WTC11 (cell line): ENCODE measurements at regions not wholly inside any gene's neighbourhood (a gene's known extent, or its start where the extent isn't known, plus 50 kb on each side); places are given as distances from the start of the nearest gene placed in this dataset.

ENCODE experiments used
- ATAC-seq: fragments of 200-7000 bp; cut with Tn5 transposase; 2 replicates; pipeline ENCODE4 v1.10.0; 2021; ENCODE audit warnings: mild to moderate bottlenecking, moderate library complexity
- CTCF ChIA-PET: fragments of 300-600 bp; sonication (Branson Sonifier 250); formaldehyde crosslinking; loops from one replicate; lab custom pipeline; 2021; ENCODE audit warnings: antibody characterized with exemption; lab: Charles Lee
- POLR2A ChIA-PET: fragments of 350-600 bp; sonication (Branson Sonifier 250); formaldehyde crosslinking; loops from one replicate; lab custom pipeline; 2021; ENCODE audit warnings: antibody characterized with exemption; lab: Charles Lee
- DNase-seq: peaks from one replicate; pipeline ENCODE4 v3.0.0; 2021; ENCODE audit warnings: low spot score
- H3K27ac Mint-ChIP-seq: 2 replicates; pipeline ENCODE4 v1.8.0; 2021; ENCODE audit warnings: mixed read lengths
- H3K27me3 Mint-ChIP-seq: 2 replicates; pipeline ENCODE4 v1.8.0; 2021; ENCODE audit warnings: low read depth, mild to moderate bottlenecking, moderate library complexity, mixed read lengths
- H3K36me3 Mint-ChIP-seq: 2 replicates; pipeline ENCODE4 v1.8.0; 2021; ENCODE audit warnings: mixed read lengths
- H3K4me1 Mint-ChIP-seq: 2 replicates; pipeline ENCODE4 v1.8.0; 2022; ENCODE audit warnings: mixed read lengths
- H3K4me3 Mint-ChIP-seq: 2 replicates; pipeline ENCODE4 v1.8.0; 2021; ENCODE audit warnings: mild to moderate bottlenecking, moderate library complexity, mixed read lengths
- H3K9me3 Mint-ChIP-seq: 2 replicates; pipeline ENCODE4 v1.8.0; 2021; ENCODE audit warnings: mixed read lengths
- CBFB ChIP-seq: sonication (generic); formaldehyde crosslinking; IDR thresholded peaks from 2 replicates; pipeline ENCODE4 v1.8.1; 2022; ENCODE audit warnings: mild to moderate bottlenecking, low read depth, missing genetic modification reagents
- JAZF1 ChIP-seq: fragments of 250-450 bp; sonication (Bioruptor Pico); IDR thresholded peaks from 2 replicates; pipeline ENCODE4 v1.9.0; 2021; ENCODE audit warnings: moderate library complexity, mild to moderate bottlenecking, inconsistent platforms
- NFATC4 ChIP-seq: fragments of 250-450 bp; sonication (Bioruptor Pico); IDR thresholded peaks from 2 replicates; pipeline ENCODE4 v1.9.0; 2021; ENCODE audit warnings: mild to moderate bottlenecking
- NR2C2 ChIP-seq: sonication (generic); formaldehyde crosslinking; IDR thresholded peaks from 2 replicates; pipeline ENCODE4 v1.8.0; 2022; ENCODE audit warnings: mild to moderate bottlenecking, missing genetic modification reagents
- SP1 ChIP-seq: sonication (generic); formaldehyde crosslinking; conservative IDR thresholded peaks from 2 replicates; pipeline ENCODE4 v1.8.1; 2022; ENCODE audit warnings: missing genetic modification reagents
- TCF7 ChIP-seq: sonication (generic); formaldehyde crosslinking; IDR thresholded peaks from 2 replicates; pipeline ENCODE4 v1.8.0; 2022; ENCODE audit warnings: mild to moderate bottlenecking, low read depth, missing genetic modification reagents, moderate library complexity
- ZNF232 ChIP-seq: sonication (generic); formaldehyde crosslinking; IDR thresholded peaks from 2 replicates; pipeline ENCODE4 v1.8.0; 2022; ENCODE audit warnings: mild to moderate bottlenecking, missing genetic modification reagents
- TF ChIP-seq, protein P1 (sequence below): sonication (generic); formaldehyde crosslinking; conservative IDR thresholded peaks from 2 replicates; pipeline ENCODE4 v1.8.1; 2023; ENCODE audit warnings: mild to moderate bottlenecking, low read depth, missing genetic modification reagents, moderate library complexity
- TF ChIP-seq, protein P2 (sequence below): fragments of 250-450 bp; sonication (Bioruptor Pico); IDR thresholded peaks from 2 replicates; pipeline ENCODE4 v1.9.0; 2021; ENCODE audit warnings: mild to moderate bottlenecking
- TF ChIP-seq, protein P3 (sequence below): fragments of 250-450 bp; sonication (Bioruptor Pico); IDR thresholded peaks from 2 replicates; pipeline ENCODE4 v1.9.0; 2021; ENCODE audit warnings: mild to moderate bottlenecking, borderline replicate concordance
- TF ChIP-seq, protein P4 (sequence below): sonication (generic); formaldehyde crosslinking; IDR thresholded peaks from 2 replicates; pipeline ENCODE4 v1.8.0; 2023; ENCODE audit warnings: missing genetic modification reagents
- TF ChIP-seq, protein P5 (sequence below): sonication (generic); formaldehyde crosslinking; IDR thresholded peaks from 2 replicates; pipeline ENCODE4 v1.8.1; 2023; ENCODE audit warnings: mild to moderate bottlenecking, missing genetic modification reagents
- TF ChIP-seq, protein P6 (sequence below): sonication (generic); formaldehyde crosslinking; IDR thresholded peaks from 2 replicates; pipeline ENCODE4 v1.8.1; 2023; ENCODE audit warnings: mild to moderate bottlenecking, moderate library complexity, missing genetic modification reagents

DNA sequence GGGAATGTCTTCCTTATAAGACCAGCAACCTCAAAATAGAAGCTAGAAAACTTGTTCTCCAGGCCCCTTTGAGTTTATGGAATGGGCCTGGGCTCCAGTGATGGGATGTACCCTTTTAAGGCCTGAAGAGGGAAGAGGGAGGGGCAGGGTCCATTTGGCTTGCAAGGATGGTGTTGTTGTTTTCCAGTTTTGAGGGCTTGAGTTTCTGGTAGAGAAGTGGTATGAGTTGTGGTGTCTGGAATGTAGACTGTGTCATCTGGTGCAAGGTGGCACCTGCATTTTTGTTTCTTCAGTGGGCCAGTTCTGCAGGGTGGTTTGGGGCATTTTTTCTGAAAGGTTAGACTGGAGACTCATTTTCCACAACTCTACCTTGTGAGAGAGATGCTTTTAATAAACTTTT, 90.1 kb downstream of the ZNF777 start:
- ATAC-seq (no peak), DNase-seq (no peak)
- Mint-ChIP-seq H3K4me3 (no peak overlapping the region), H3K9me3 (peaks cover 55% of the 10 kb centered on the region), H3K4me1 (peaks cover 4% of the 10 kb centered on the region), H3K27ac (no peak overlapping the region), H3K36me3 (peaks cover 22% of the 10 kb centered on the region), H3K27me3 (peaks cover 16% of the 10 kb centered on the region)
- ChIA-PET POLR2A (no interaction called here), CTCF (interaction anchor here (1.6 kb wide), 1 partner anchor 15 kb away, joined by 4 read pairs; no protein-coding TSS in a partner anchor)
- TF ChIP-seq SP1 (CRISPR knock-in tag) (no peak), TCF7 (CRISPR knock-in tag) (no peak), ZNF232 (CRISPR knock-in tag) (no peak), NR2C2 (CRISPR knock-in tag) (no peak), NFATC4 (no peak), CBFB (CRISPR knock-in tag) (no peak)
- TF ChIP-seq, protein P1, sequence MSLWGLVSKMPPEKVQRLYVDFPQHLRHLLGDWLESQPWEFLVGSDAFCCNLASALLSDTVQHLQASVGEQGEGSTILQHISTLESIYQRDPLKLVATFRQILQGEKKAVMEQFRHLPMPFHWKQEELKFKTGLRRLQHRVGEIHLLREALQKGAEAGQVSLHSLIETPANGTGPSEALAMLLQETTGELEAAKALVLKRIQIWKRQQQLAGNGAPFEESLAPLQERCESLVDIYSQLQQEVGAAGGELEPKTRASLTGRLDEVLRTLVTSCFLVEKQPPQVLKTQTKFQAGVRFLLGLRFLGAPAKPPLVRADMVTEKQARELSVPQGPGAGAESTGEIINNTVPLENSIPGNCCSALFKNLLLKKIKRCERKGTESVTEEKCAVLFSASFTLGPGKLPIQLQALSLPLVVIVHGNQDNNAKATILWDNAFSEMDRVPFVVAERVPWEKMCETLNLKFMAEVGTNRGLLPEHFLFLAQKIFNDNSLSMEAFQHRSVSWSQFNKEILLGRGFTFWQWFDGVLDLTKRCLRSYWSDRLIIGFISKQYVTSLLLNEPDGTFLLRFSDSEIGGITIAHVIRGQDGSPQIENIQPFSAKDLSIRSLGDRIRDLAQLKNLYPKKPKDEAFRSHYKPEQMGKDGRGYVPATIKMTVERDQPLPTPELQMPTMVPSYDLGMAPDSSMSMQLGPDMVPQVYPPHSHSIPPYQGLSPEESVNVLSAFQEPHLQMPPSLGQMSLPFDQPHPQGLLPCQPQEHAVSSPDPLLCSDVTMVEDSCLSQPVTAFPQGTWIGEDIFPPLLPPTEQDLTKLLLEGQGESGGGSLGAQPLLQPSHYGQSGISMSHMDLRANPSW, result no peak
- TF ChIP-seq, protein P2, sequence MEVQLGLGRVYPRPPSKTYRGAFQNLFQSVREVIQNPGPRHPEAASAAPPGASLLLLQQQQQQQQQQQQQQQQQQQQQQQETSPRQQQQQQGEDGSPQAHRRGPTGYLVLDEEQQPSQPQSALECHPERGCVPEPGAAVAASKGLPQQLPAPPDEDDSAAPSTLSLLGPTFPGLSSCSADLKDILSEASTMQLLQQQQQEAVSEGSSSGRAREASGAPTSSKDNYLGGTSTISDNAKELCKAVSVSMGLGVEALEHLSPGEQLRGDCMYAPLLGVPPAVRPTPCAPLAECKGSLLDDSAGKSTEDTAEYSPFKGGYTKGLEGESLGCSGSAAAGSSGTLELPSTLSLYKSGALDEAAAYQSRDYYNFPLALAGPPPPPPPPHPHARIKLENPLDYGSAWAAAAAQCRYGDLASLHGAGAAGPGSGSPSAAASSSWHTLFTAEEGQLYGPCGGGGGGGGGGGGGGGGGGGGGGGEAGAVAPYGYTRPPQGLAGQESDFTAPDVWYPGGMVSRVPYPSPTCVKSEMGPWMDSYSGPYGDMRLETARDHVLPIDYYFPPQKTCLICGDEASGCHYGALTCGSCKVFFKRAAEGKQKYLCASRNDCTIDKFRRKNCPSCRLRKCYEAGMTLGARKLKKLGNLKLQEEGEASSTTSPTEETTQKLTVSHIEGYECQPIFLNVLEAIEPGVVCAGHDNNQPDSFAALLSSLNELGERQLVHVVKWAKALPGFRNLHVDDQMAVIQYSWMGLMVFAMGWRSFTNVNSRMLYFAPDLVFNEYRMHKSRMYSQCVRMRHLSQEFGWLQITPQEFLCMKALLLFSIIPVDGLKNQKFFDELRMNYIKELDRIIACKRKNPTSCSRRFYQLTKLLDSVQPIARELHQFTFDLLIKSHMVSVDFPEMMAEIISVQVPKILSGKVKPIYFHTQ (CRISPR knock-in tag), result no peak

DNA sequence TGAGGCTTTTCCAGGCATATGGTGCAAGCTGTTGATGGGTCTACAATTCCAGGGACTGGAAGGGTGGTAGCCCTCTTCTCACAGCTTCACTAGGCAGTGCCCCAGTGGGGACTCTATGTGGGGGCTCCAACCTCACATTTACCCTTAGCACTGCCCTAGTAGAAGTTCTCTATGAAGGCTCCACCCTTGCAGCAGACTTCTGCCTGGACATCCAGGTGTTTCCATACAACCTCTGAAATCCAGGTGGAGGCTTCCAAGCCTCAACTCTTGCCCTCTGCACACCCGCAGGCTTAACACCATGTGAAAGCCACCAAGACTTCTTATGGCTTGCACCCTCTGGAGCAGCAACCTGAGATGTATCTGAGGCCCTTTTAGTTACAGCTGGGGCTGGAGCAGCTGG, 87.8 kb downstream of the ZNF777 start:
- no peak overlapping the region for H3K4me3 Mint-ChIP-seq
- TF ChIP-seq, protein P3, sequence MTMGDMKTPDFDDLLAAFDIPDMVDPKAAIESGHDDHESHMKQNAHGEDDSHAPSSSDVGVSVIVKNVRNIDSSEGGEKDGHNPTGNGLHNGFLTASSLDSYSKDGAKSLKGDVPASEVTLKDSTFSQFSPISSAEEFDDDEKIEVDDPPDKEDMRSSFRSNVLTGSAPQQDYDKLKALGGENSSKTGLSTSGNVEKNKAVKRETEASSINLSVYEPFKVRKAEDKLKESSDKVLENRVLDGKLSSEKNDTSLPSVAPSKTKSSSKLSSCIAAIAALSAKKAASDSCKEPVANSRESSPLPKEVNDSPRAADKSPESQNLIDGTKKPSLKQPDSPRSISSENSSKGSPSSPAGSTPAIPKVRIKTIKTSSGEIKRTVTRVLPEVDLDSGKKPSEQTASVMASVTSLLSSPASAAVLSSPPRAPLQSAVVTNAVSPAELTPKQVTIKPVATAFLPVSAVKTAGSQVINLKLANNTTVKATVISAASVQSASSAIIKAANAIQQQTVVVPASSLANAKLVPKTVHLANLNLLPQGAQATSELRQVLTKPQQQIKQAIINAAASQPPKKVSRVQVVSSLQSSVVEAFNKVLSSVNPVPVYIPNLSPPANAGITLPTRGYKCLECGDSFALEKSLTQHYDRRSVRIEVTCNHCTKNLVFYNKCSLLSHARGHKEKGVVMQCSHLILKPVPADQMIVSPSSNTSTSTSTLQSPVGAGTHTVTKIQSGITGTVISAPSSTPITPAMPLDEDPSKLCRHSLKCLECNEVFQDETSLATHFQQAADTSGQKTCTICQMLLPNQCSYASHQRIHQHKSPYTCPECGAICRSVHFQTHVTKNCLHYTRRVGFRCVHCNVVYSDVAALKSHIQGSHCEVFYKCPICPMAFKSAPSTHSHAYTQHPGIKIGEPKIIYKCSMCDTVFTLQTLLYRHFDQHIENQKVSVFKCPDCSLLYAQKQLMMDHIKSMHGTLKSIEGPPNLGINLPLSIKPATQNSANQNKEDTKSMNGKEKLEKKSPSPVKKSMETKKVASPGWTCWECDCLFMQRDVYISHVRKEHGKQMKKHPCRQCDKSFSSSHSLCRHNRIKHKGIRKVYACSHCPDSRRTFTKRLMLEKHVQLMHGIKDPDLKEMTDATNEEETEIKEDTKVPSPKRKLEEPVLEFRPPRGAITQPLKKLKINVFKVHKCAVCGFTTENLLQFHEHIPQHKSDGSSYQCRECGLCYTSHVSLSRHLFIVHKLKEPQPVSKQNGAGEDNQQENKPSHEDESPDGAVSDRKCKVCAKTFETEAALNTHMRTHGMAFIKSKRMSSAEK, result no peak
- TF ChIP-seq JAZF1 (CRISPR knock-in tag), result no peak
- TF ChIP-seq, all 79 proteins: peak for 0
- Mint-ChIP-seq H3K4me1 (peaks cover 4% of the 10 kb centered on the region), H3K9me3 (peaks cover 55% of the 10 kb centered on the region), H3K27me3 (peaks cover 13% of the 10 kb centered on the region), H3K36me3 (peaks cover 22% of the 10 kb centered on the region), H3K27ac (no peak overlapping the region)
- DNase-seq (no peak), ATAC-seq (no peak)
- POLR2A ChIA-PET, result no interaction called here
- CTCF ChIA-PET, result no interaction called here

DNA sequence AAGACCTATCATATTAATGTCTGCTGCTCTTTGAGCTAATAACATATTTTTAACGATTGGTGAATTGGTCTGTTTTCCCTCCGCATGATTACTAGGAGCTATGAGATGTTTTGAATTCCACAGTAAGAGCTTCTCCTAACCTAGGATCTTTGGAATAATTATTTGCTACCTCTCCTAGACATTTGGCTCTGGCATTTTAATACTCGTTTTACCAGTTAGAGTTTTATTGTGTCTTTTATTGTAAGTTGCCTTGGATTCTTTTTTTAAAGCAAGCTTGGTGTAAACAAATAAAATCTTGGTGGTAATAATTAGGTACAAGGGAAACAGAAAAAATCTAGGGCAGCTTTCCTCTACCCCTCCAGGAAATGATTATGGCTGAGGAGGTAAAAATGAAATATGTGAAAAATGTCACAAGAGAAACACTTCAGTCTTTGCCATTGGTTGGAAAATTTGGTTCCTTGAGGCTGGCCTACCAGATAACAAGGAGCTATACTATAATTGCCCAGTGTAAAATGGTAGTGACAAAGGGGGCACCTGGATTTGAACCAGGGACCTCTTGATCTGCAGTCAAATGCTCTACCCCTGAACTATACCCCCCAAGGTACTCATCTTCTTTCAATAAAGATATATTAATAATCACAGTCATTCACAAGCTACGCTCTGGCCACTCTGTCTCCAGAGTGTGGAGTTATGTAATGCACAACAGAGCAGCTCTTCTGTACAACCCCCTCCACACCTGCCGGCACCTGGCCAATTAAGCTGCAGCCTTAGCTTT, 85.4 kb downstream of the ZNF777 start:
- TF ChIP-seq, protein P4, sequence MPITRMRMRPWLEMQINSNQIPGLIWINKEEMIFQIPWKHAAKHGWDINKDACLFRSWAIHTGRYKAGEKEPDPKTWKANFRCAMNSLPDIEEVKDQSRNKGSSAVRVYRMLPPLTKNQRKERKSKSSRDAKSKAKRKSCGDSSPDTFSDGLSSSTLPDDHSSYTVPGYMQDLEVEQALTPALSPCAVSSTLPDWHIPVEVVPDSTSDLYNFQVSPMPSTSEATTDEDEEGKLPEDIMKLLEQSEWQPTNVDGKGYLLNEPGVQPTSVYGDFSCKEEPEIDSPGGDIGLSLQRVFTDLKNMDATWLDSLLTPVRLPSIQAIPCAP, result no peak
- TF ChIP-seq, protein P5, sequence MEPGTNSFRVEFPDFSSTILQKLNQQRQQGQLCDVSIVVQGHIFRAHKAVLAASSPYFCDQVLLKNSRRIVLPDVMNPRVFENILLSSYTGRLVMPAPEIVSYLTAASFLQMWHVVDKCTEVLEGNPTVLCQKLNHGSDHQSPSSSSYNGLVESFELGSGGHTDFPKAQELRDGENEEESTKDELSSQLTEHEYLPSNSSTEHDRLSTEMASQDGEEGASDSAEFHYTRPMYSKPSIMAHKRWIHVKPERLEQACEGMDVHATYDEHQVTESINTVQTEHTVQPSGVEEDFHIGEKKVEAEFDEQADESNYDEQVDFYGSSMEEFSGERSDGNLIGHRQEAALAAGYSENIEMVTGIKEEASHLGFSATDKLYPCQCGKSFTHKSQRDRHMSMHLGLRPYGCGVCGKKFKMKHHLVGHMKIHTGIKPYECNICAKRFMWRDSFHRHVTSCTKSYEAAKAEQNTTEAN (CRISPR knock-in tag), result no peak
- TF ChIP-seq, protein P6, sequence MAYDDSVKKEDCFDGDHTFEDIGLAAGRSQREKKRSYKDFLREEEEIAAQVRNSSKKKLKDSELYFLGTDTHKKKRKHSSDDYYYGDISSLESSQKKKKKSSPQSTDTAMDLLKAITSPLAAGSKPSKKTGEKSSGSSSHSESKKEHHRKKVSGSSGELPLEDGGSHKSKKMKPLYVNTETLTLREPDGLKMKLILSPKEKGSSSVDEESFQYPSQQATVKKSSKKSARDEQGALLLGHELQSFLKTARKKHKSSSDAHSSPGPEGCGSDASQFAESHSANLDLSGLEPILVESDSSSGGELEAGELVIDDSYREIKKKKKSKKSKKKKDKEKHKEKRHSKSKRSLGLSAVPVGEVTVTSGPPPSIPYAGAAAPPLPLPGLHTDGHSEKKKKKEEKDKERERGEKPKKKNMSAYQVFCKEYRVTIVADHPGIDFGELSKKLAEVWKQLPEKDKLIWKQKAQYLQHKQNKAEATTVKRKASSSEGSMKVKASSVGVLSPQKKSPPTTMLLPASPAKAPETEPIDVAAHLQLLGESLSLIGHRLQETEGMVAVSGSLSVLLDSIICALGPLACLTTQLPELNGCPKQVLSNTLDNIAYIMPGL (CRISPR knock-in tag), result no peak
- Mint-ChIP-seq H3K27me3 (peaks cover 13% of the 10 kb centered on the region), H3K36me3 (peaks cover 26% of the 10 kb centered on the region), H3K27ac (no peak overlapping the region), H3K4me3 (no peak overlapping the region), H3K4me1 (no peaks in the 10 kb centered on the region), H3K9me3 (peaks cover 63% of the 10 kb centered on the region)
- CTCF ChIA-PET, result interaction anchor here (1.1 to 2.7 kb wide), 3 partner anchors 20 to 65 kb away, joined by 5 to 10 read pairs (median 6); no protein-coding TSS in a partner anchor
- POLR2A ChIA-PET, result no interaction called here
- DNase-seq, result no peak
- no peak for ATAC-seq
